SIG-M5 (cell line): ENCODE measurements at regions not wholly inside any gene's neighbourhood (a gene's known extent, or its start where the extent isn't known, plus 50 kb on each side); places are given as distances from the start of the nearest gene placed in this dataset.
"Not testable (repeated sequence)": the region's sequence is repeated elsewhere in the genome, so short reads cannot be mapped to it uniquely, and the experiment has no call there.

Experiments used
- DNase-seq: peaks from one replicate; lab custom pipeline; 2025; lab: John Stamatoyannopoulos, UW

DNA sequence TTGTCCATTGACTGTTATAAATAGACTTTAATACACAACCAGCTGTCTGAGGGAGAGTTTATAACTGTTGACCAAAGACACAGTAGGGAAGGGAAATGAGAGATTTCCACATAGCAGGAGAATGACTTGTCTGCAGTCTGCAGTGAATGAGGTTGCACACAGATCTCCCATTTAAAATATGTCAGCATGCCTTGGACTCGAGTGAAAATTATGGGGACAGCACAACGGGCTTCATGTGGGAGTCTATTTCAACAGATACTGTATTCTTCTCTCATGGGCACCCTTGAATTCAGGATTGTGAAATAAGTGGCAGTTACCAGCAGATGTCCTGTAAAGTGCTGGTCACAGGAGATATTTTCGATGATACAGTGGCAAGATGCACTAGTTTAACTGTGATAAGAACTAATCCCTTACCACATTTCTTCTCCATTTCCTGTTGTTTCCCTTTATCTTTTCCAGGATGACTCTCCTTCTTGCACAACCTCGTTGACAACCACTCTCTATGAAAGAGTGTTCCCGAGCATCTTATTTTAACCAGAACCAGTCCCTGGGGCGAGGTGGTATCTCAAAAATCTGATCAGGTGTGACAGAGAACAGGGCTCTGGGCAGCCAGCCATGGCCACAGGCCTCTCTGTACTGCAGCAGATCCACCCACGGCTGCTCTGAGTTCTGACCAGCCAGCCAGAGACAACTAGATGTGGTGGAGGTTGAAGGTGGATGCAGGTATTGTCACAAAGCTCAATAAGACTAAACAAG lies 51.5 kb upstream of the MAP3K1 start:
- peak; percentile 91 for DNase-seq

DNA sequence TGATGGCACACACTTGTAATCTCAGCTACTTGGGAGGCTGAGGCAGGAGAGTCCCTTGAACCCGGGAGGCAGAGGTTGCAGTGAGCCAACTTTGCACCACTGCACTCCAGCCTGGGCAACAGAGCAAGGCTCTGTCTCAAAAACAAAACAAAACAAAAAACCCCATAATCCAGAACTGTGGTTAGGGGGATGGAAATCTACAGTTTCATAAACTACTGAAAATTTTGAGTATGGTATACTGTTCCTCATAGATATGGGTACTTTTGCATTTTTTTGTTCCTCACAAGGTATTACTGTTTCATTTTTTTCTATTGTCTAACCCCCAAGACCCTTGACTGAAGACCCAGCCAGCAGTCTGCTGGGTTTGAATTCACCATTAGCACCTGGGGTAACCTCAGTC lies 52.2 kb upstream of the MAP3K1 start:
- DNase-seq = no peak

DNA sequence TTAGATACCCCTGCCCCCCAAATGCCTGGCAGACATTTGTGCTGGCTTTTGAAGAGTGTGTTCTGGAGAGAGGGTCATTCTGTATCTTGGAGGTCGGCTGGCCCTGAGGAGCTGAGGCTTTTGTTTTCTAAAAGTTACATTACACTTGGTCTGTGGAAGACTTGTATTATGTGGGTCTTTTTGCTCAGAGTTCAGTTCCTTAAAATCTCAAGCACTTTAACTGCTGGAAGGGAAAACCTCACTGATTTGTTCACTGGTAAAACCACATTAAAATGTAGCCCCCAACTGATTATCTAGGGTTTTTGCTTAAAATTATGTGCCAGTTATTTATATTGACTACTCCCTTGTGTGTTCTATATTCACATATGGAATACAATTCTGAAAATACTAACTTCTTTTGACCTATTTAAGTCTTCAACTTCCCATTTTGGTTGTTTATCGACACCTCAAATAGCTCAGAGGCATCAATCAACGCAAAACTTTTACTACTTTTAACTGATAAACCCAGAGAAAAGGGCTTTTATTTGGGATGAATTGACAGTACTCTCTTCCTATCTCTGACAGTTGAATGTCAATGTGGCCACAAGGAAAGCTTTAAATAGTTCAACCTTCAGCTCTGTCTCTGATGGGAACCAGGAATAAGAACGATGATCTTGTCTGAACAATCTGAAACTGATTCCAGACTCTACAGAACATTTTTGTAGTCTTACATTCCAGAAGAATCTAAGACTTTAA lies 54.0 kb upstream of the MAP3K1 start:
- no peak for DNase-seq

DNA sequence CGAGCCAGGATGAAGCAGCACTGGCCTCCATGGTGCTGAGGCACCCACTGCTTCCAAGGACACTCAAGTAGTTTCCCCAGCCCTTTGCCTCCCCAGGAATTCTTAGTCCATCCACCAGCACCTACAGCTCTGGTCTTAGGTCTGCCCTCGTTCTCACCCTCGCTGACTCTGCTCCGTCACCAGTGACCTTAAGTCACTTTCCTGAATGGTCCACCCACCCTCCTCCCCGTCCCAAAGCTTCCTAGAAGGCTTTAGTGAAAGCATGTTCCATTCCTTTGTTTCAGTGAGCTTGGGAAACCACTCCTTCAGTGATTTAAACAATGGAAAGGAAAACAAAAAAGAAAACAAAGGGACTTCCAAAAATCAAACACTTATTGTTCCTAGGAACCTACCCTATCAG lies 54.6 kb upstream of the MAP3K1 start:
- DNase-seq = no peak

DNA sequence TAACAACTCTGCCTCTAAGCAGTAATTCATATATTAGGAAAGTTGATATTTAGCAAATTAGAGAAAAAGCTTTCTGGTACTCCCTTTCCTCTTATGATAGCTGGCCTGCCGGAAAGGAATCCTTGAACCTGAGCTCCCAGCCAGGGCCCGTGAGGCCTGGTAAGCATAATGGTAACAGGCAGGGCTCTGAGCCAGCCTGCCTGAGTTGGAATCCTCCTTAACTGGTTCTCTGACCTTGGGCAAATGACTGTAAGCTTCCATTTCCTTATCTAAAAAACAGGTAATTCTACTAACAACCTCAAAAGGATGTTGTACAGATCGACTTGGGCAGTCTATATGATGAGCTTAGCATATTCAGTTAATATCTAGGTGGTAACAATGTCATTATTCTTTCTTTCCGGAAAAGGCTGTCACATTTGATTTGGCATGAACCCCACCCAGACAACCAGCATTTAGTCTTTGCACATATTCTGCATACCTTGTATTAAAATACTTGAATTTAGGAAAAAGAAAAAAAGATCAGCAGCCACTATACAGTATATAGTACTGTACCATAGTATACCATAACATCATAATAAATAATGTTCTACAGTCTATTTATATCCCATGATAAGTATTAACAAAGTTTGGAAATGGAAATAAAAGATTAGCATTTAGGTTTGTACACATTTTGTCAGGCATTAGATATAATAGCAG lies 55.7 kb upstream of the MAP3K1 start:
- no peak for DNase-seq

DNA sequence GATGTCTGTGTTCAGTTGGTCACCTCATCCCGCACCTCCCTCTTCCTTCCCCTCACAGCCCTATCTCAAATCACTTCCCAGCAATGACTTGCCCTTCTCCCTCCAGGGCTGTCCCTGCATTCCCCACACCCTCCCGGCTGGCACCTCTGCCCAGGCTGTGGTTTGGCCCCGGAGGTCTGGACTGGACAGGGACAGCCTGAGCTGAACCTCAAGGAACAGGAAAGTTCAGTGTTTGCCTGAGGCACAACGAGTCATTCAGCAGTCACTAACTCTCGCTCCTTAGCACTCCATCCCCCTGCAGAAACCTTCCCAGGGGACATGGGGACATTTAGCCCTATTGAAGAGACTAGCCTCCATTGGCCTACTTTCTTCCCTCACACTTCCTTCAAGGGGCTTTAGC lies 58.3 kb upstream of the MAP3K1 start:
- no peak for DNase-seq

DNA sequence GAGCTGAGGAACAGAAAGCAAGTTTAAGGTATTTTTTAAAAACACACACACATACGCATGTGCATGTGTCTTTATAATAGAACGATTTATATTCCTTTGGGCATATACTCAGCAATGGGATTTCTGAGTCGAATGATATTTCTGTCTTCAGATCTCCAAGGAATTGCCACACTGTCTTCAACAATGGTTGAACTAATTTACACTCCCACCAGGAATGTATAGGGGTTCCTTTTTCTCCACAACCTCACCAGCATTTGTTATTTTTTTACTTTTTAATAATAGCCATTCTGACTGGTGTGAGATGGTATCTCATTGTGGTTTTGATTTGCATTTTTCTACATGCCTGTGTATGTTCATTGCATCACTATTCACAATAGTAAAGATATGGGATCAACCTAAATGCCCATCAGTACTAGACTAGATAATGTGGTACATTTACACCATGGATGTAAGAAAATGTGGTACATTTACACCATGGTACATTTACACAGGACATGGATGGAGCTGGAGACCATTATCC lies 60.3 kb upstream of the MAP3K1 start:
- DNase-seq = no peak

DNA sequence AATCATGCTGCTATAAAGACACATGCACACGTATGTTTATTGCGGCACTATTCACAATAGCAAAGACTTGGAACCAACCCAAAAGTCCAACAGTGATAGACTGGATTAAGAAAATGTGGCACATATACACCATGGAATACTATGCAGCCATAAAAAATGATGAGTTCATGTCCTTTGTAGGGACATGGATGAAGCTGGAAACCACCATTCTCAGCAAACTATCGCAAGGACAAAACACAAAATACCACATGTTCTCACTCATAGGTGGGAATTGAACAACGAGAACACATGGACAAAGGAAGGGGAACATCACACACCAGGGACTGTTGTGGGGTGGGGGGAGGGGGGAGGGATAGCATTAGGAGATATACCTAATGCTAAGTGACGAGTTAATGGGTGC lies 61.8 kb upstream of the MAP3K1 start:
- DNase-seq = not testable (repeated sequence)

GRCh38 chr5:56751572-56752313 lies 63.6 kb upstream of the MAP3K1 start:
- no peak for DNase-seq

DNA sequence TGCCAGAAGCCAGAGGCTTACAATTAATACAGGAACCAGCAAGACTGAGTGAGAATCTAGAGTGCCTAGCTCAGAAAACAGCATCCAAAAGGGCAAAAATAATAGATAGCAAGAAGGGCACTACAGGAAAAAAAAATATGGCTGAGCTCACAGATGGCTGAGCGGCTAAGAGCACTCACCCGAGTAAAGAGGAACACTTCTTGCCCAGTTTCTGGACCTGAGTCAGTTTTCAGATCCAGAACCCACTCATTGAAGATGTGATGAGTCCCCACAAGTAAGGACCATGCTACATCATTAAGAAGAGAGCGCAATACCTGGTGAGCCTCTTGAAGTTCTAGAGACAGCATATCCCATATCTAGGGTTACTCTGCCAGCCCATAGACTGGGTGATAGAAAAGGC lies 65.5 kb upstream of the MAP3K1 start:
- DNase-seq = no peak

- DNase-seq = no peak
Observed at GRCh38 chr5:56746553-56747339, 68.6 kb upstream of the MAP3K1 start.

GRCh38 chr5:56745864-56746263 lies 69.5 kb upstream of the MAP3K1 start:
- no peak for DNase-seq

DNA sequence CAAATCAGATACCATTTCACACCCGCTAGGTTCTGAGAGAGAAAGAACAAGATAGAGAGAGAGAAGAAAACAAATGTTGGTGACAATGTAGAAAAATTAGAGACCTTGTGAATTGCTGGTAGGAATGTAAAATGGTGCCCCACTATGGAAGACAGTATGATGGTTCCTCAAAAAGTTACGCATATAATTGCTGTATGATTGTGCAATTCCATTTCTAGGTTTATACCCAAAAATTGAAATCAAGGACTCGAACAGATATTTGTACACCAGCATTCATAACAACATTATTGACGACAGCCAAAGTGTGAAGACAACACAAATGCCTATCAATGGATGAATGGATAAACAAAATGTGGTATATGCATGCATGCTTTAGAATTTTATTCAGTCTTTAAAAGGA lies 74.5 kb upstream of the MAP3K1 start:
- DNase-seq = no peak

GRCh38 chr5:56739990-56740389 lies 75.4 kb upstream of the MAP3K1 start:
- DNase-seq = no peak

DNA sequence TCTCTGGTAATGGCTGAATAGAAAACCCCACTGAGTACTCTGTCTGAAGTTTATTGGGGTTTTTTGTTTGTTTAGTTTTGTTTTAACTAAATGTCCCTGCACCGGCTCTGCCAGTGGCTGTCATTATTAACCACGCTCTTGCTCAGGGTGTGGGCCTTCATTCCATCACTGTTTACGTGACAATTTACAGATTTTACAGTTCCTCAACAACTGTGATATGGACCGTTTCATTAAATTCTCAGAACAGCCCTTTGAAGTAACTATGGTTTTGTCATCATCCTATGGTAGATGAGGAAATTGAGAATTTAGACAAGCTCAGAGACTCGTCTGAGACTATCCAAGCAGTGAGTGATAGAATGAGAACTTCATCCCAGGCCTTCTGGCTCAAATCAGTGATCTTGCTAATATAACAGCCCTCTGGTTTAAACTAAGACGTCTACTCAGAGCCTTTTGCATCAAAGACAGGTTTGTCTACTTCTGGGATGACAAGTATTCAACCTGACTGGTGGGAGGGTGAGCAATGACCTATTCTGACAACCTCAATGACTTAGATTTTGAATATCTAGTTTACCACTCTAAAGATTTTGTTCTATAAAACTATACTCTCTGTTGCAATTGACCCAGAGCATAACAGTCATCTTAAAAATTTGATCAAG lies 77.3 kb upstream of the MAP3K1 start:
- DNase-seq = no peak

DNA sequence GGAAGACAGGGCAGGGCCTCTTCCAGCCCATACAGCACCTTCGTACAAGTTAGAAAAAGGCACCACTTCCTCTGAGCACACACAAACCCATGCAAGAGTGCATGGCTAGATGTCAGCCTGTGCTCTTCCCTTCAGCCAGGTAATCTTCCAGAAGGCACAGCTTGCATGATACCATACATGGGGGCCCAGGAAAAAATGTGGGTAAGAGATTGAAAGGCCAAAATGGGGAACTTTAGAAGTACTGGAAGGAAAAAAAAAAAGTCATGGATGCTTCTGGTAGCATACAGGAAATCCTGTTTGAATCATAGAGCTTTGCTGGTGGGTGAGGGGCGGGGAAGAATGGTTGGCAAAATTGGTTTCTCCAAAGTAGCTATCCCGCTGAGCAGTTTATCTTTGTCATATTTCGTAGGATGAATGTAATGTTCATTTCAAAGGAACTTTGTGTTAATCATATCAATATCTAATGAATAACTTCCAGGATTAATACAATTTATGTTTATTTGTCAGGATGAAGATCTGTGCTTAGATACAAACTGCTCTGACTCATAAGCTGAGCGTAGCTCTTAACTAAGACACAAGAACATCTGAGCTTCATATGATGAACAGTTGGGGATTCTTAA lies 78.2 kb upstream of the MAP3K1 start:
- DNase-seq = peak; percentile 21

DNA sequence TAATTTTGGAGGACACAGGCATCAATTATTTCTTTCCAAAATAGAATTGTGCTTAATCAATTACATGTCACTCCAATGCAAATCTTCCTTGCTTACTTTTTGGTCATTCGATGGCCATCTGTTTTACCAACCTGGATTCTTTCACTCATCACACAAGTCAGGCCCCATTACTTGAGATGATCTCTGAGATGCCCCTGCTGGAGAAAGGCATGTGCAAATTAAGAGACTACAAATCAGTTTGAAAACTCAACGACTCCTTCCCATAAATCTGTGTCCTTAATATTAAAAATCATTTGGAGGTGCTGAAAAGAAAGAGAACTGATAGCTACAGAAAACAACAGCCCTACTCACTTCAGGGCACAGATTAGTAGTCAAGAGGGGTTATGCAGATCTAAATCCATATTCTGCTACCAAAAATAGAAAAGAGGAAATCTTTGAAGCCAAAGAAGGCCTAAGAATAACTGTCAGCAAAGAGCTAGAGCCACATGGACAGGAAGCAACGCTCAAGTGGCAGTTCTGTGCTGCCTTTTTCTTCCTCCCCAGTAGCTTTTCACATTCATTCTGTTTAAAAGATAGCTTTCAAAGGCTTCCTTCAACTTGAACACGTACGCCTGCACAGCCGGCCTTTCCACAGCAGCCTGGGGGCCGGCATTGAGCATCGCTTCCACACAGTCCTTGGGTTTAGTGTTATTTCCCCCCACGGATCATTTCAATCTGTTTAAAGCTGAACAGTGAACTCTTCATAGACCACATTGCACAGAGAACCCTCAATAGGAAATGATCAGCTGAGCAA lies 79.3 kb upstream of the MAP3K1 start:
- peak; percentile 50 for DNase-seq

DNA sequence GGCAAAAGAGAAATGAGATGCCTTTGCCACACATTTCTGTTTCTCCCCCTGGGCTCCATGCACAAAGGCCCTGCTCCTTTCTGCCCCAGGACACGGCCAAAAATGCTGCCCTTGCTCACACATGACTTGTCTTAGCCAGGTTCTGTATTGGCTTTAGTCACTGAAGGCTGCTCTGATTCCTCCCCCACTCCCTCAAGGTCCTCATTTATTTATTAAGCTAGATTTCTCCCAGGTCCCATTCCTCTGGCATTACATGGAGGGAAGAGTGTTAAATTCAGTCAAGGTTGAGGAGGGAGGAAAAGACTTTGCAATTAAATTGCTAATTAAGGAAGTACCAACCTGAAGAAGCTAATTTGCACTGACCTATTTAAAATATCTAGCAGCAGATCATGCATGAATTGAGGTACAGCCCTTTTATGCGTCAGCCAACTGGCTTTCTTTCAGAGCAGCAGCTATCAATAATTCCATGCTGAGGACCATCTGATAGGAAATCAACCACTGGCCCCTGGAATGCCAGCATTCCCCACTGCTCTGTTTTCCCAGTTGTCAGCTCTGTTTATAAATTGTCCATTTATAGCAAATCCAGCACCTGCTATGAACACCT lies 81.2 kb upstream of the MAP3K1 start:
- no peak for DNase-seq

DNA sequence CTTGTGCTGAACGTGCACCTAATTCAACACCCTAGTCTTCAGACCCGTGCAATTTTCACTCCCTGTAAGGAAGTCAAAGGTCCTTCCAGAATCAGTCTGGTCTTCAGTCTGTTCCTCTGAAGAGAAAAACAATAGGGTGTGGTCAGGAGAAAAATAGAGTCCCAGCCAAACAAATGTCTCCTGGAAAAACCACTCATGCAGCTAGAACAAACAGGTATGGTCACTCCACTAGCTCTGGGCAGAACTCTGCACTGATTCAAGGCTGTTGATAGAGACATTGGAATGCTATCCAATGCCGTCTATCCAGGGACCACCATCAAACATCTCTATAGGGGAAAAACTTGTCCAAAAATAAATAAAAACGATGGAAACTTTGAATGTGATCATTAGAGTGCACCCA lies 81.8 kb upstream of the MAP3K1 start:
- no peak for DNase-seq
